Liver (tissue), 8 donors: ENCODE measurements at regions not wholly inside any gene's neighbourhood (a gene's known extent, or its start where the extent isn't known, plus 50 kb on each side); places are given as distances from the start of the nearest gene placed in this dataset.
"Not testable (repeated sequence)": the region's sequence is repeated elsewhere in the genome, so short reads cannot be mapped to it uniquely, and the experiment has no call there.

Experiments
- DNase-seq: peaks from one replicate; pipeline ENCODE4 v3.0.0-alpha.2; 2017; ENCODE audit warnings: low spot score
- H3K27ac ChIP-seq, 2 donors: one replicate each; pipeline ENCODE4 v1.7.0; 2013; ENCODE audit warnings: inconsistent platforms in 2 of 2, low read length in 2 of 2, control low read depth in 1 of 2, low read depth in 1 of 2, mild to moderate bottlenecking in 1 of 2
- H3K27me3 ChIP-seq, 4 donors: one replicate each; pipeline versions ENCODE4 v1.6.1 to v1.7.0; 2013; ENCODE audit warnings: low read length in 3 of 4, inconsistent platforms in 1 of 4, mild to moderate bottlenecking in 1 of 4, moderate library complexity in 1 of 4; ENCODE audit not compliant: control insufficient read depth in 4 of 4, insufficient read depth in 4 of 4
- H3K36me3 ChIP-seq, 4 donors: one replicate each; pipeline versions ENCODE4 v1.6.1 to v1.7.0; 2013; ENCODE audit warnings: low read length in 3 of 4, mild to moderate bottlenecking in 3 of 4, low read depth in 1 of 4, moderate library complexity in 1 of 4; ENCODE audit not compliant: control insufficient read depth in 4 of 4, insufficient read depth in 3 of 4
- H3K4me1 ChIP-seq, 4 donors: one replicate each; pipeline versions ENCODE4 v1.6.1 to v1.7.0; 2013; ENCODE audit warnings: low read length in 3 of 4, mild to moderate bottlenecking in 3 of 4, moderate library complexity in 1 of 4; ENCODE audit not compliant: control insufficient read depth in 4 of 4, insufficient read depth in 4 of 4
- H3K4me3 ChIP-seq, 3 donors: one replicate each; pipeline versions ENCODE4 v1.6.1 to v1.7.0; 2013; ENCODE audit warnings: low read length in 3 of 3, control low read depth in 1 of 3, low read depth in 1 of 3, mild to moderate bottlenecking in 1 of 3
- H3K9ac ChIP-seq, 2 donors: one replicate each; pipeline ENCODE4 v1.7.0; 2013; ENCODE audit warnings: low read length in 2 of 2, mild to moderate bottlenecking in 2 of 2, moderate library complexity in 2 of 2, control low read depth in 1 of 2, low read depth in 1 of 2
- H3K9me3 ChIP-seq, 4 donors: one replicate each; pipeline versions ENCODE4 v1.6.1 to v1.7.0; 2013; ENCODE audit warnings: low read length in 3 of 4; ENCODE audit not compliant: control insufficient read depth in 4 of 4
- ATF3 ChIP-seq: IDR thresholded peaks from 2 replicates; pipeline ENCODE4 v1.6.1; 2016; ENCODE audit warnings: antibody characterized with exemption
- FOXA2 ChIP-seq: IDR thresholded peaks from 2 replicates; pipeline ENCODE4 v1.6.1; 2016; ENCODE audit warnings: antibody characterized with exemption
- GABPA ChIP-seq, 2 donors: IDR thresholded peaks in 1 of 2; conservative IDR thresholded peaks in 1 of 2; 2 replicates each; pipeline ENCODE4 v1.6.1; 2016; ENCODE audit warnings: antibody characterized with exemption in 2 of 2, mild to moderate bottlenecking in 1 of 2, moderate library complexity in 1 of 2
- HNF4A ChIP-seq, 2 donors: conservative IDR thresholded peaks; 2 replicates each; pipeline ENCODE4 v1.6.1; 2016; ENCODE audit warnings: antibody characterized with exemption in 2 of 2, mild to moderate bottlenecking in 2 of 2
- JUND ChIP-seq, 2 donors: IDR thresholded peaks; 2 replicates each; pipeline ENCODE4 v1.6.1; 2016; ENCODE audit warnings: antibody characterized with exemption in 2 of 2
- NR2F2 ChIP-seq: IDR thresholded peaks from 2 replicates; pipeline ENCODE4 v1.6.1; 2016; ENCODE audit warnings: antibody characterized with exemption
- RAD21 ChIP-seq, 2 donors: IDR thresholded peaks; 2 replicates each; pipeline ENCODE4 v1.6.1; 2016; ENCODE audit warnings: antibody characterized with exemption in 2 of 2, mild to moderate bottlenecking in 2 of 2
- RXRA ChIP-seq, 2 donors: IDR thresholded peaks; 2 replicates each; pipeline ENCODE4 v1.6.1; 2017 to 2018; ENCODE audit warnings: antibody characterized with exemption in 2 of 2, mild to moderate bottlenecking in 1 of 2
- YY1 ChIP-seq: IDR thresholded peaks from 2 replicates; pipeline ENCODE4 v1.6.1; 2016; ENCODE audit warnings: antibody characterized with exemption, mild to moderate bottlenecking
- WGBS: extraction: QIAGEN DNeasy Blood & Tissue Kit; methylation state at CpG from one replicate; pipeline ENCODE4 v1.1.7; 2013; 5-methylcytosine and 5-hydroxymethylcytosine counted together
- TF ChIP-seq, protein P1 (sequence below): fragments of 150-350 bp; IDR thresholded peaks from 2 replicates; pipeline ENCODE4 v1.5.1; 2017; ENCODE audit warnings: improper control_type of control experiment, low read depth, low read length; ENCODE audit not compliant: missing input control
- TF ChIP-seq, protein P2 (sequence below): IDR thresholded peaks from 2 replicates; pipeline ENCODE4 v1.6.1; 2016; ENCODE audit warnings: antibody characterized with exemption, mild to moderate bottlenecking
- TF ChIP-seq, protein P3 (sequence below): IDR thresholded peaks from 2 replicates; pipeline ENCODE4 v1.6.1; 2016; ENCODE audit warnings: antibody characterized with exemption
- donor health status: healthy.
- donor health status: healthy.
- donor health status: healthy.
- donor health status: healthy.
- donor health status: healthy.

GRCh38 chr5:1644810-1645571 lies 121.2 kb upstream of the LPCAT1 start:
- H3K36me3 ChIP-seq: no peaks in the 10 kb centered on the region
- H3K4me3 ChIP-seq: no peak overlapping the region
- H3K27ac ChIP-seq: no peak overlapping the region
- H3K27me3 ChIP-seq: peaks cover 0 to 4% (median 2%) of the 10 kb centered on the region in 4 donors
- WGBS: 7% methylated on average over 52 of the region's 52 CpGs
- TF ChIP-seq RXRA (IDR thresholded peaks at IDR 0.05): no peak
- TF ChIP-seq, protein P1, sequence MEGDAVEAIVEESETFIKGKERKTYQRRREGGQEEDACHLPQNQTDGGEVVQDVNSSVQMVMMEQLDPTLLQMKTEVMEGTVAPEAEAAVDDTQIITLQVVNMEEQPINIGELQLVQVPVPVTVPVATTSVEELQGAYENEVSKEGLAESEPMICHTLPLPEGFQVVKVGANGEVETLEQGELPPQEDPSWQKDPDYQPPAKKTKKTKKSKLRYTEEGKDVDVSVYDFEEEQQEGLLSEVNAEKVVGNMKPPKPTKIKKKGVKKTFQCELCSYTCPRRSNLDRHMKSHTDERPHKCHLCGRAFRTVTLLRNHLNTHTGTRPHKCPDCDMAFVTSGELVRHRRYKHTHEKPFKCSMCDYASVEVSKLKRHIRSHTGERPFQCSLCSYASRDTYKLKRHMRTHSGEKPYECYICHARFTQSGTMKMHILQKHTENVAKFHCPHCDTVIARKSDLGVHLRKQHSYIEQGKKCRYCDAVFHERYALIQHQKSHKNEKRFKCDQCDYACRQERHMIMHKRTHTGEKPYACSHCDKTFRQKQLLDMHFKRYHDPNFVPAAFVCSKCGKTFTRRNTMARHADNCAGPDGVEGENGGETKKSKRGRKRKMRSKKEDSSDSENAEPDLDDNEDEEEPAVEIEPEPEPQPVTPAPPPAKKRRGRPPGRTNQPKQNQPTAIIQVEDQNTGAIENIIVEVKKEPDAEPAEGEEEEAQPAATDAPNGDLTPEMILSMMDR: peak; percentile 90
- TF ChIP-seq, protein P2, sequence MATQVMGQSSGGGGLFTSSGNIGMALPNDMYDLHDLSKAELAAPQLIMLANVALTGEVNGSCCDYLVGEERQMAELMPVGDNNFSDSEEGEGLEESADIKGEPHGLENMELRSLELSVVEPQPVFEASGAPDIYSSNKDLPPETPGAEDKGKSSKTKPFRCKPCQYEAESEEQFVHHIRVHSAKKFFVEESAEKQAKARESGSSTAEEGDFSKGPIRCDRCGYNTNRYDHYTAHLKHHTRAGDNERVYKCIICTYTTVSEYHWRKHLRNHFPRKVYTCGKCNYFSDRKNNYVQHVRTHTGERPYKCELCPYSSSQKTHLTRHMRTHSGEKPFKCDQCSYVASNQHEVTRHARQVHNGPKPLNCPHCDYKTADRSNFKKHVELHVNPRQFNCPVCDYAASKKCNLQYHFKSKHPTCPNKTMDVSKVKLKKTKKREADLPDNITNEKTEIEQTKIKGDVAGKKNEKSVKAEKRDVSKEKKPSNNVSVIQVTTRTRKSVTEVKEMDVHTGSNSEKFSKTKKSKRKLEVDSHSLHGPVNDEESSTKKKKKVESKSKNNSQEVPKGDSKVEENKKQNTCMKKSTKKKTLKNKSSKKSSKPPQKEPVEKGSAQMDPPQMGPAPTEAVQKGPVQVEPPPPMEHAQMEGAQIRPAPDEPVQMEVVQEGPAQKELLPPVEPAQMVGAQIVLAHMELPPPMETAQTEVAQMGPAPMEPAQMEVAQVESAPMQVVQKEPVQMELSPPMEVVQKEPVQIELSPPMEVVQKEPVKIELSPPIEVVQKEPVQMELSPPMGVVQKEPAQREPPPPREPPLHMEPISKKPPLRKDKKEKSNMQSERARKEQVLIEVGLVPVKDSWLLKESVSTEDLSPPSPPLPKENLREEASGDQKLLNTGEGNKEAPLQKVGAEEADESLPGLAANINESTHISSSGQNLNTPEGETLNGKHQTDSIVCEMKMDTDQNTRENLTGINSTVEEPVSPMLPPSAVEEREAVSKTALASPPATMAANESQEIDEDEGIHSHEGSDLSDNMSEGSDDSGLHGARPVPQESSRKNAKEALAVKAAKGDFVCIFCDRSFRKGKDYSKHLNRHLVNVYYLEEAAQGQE: no peak
- TF ChIP-seq RAD21 (IDR thresholded peaks at IDR 0.05): peak; percentile 79 to 86
- DNase-seq: peak; percentile 82
- H3K4me1 ChIP-seq: peaks cover 0 to 8% (median 1%) of the 10 kb centered on the region in 4 donors
- H3K9ac ChIP-seq: no peak overlapping the region
- H3K9me3 ChIP-seq: no peaks in the 10 kb centered on the region

DNA sequence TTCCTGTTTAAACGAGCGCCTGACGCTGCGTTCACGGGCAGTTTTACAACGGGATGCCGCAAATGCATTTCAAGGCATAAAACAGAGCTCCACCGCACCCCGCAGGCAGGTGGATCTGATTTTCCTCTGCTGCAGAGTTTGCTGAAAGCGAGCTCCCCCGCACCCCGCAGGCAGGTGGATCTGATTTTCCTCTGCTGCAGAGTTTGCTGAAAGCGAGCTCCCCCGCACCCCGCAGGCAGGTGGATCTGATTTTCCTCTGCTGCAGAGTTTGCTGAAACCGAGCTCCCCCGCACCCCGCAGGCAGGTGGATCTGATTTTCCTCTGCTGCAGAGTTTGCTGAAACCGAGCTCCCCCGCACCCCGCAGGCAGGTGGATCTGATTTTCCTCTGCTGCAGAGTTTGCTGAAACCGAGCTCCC lies 120.6 kb upstream of the LPCAT1 start:
- not testable (repeated sequence) for H3K27ac ChIP-seq, H3K36me3 ChIP-seq, H3K4me1 ChIP-seq, H3K9me3 ChIP-seq, H3K9ac ChIP-seq, H3K4me3 ChIP-seq, H3K27me3 ChIP-seq, DNase-seq
- 13% methylated on average over 19 of the region's 22 CpGs for WGBS

- no peak overlapping the region for H3K27ac ChIP-seq
- no peak overlapping the region for H3K4me3 ChIP-seq
- no peak overlapping the region for H3K9ac ChIP-seq
- H3K36me3 ChIP-seq: no peaks in the 10 kb centered on the region
- DNase-seq: no peak
- H3K4me1 ChIP-seq: peaks cover 0 to 8% (median 1%) of the 10 kb centered on the region in 4 donors
- peaks cover 0 to 4% (median 2%) of the 10 kb centered on the region in 4 donors for H3K27me3 ChIP-seq
- 25% methylated on average over 14 of the region's 14 CpGs for WGBS
- no peaks in the 10 kb centered on the region for H3K9me3 ChIP-seq
- no peak for TF ChIP-seq RXRA (IDR thresholded peaks at IDR 0.05)
- TF ChIP-seq, protein P2: no peak
- no peak for TF ChIP-seq ATF3
- TF ChIP-seq GABPA (IDR thresholded peaks at IDR 0.05 in 1 of 2, conservative IDR thresholded peaks at IDR 0.05 in 1 of 2): no peak
- TF ChIP-seq NR2F2: no peak
- TF ChIP-seq, protein P3, sequence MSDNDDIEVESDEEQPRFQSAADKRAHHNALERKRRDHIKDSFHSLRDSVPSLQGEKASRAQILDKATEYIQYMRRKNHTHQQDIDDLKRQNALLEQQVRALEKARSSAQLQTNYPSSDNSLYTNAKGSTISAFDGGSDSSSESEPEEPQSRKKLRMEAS: no peak
- TF ChIP-seq FOXA2: no peak
- TF ChIP-seq YY1: no peak
- TF ChIP-seq, protein P1: no peak
- TF ChIP-seq JUND (IDR thresholded peaks at IDR 0.05): no peak
- TF ChIP-seq HNF4A (conservative IDR thresholded peaks at IDR 0.05): no peak
Observed at GRCh38 chr5:1643651-1644392, 120.1 kb upstream of the LPCAT1 start.
